GM21717 (cell line): ENCODE measurements at regions not wholly inside any gene's neighbourhood (a gene's known extent, or its start where the extent isn't known, plus 50 kb on each side); places are given as distances from the start of the nearest gene placed in this dataset.
"Not testable (repeated sequence)": the region's sequence is repeated elsewhere in the genome, so short reads cannot be mapped to it uniquely, and the experiment has no call there.

Source experiments
- ATAC-seq: cut with Tn5 transposase; IDR thresholded peaks from one replicate; pipeline ENCODE4 v1.9.1; 2021; ENCODE audit warnings: mild to moderate bottlenecking, moderate library complexity; ENCODE audit not compliant: unreplicated experiment

- peak; percentile 75 for ATAC-seq
These were observed 159.4 kb downstream of the POTEB start for GRCh38 chr15:21718108-21718507.

- peak; percentile 28 for ATAC-seq
These were observed 159.9 kb downstream of the POTEB start for GRCh38 chr15:21717661-21718060.

- peak; percentile 93 for ATAC-seq
These were observed 172.1 kb downstream of the POTEB start for GRCh38 chr15:21705480-21705879.

GRCh38 chr15:21698620-21699019 lies 178.9 kb downstream of the POTEB start:
- ATAC-seq: not testable (repeated sequence)

- not testable (repeated sequence) for ATAC-seq
These were observed 182.4 kb downstream of the POTEB start for GRCh38 chr15:21695089-21695488.

GRCh38 chr15:21692471-21693102 lies 184.9 kb downstream of the POTEB start:
- peak; percentile 70 for ATAC-seq

GRCh38 chr15:21656798-21657397 lies 216.6 kb upstream of the POTEB3 start:
- ATAC-seq: peak; percentile 94

GRCh38 chr15:21656114-21656746 lies 215.9 kb upstream of the POTEB3 start:
- peak; percentile 57 for ATAC-seq

GRCh38 chr15:21653707-21654106 lies 213.4 kb upstream of the POTEB3 start:
- ATAC-seq: not testable (repeated sequence)

GRCh38 chr15:21638770-21639169 lies 198.5 kb upstream of the POTEB3 start:
- ATAC-seq: not testable (repeated sequence)

GRCh38 chr15:21626694-21627093 lies 186.4 kb upstream of the POTEB3 start:
- ATAC-seq: peak; percentile 56

GRCh38 chr15:21609223-21609622 lies 168.9 kb upstream of the POTEB3 start:
- ATAC-seq: not testable (repeated sequence)

- ATAC-seq: not testable (repeated sequence)
These were observed 125.1 kb upstream of the POTEB3 start for GRCh38 chr15:21565426-21565825.

- ATAC-seq: peak; percentile 92
These were observed 111.5 kb upstream of the POTEB3 start for GRCh38 chr15:21551809-21552208.

GRCh38 chr15:21546182-21546903 lies 106.0 kb upstream of the POTEB3 start:
- not testable (repeated sequence) for ATAC-seq

GRCh38 chr15:21532785-21533184 lies 92.5 kb upstream of the POTEB3 start:
- not testable (repeated sequence) for ATAC-seq

- not testable (repeated sequence) for ATAC-seq
These were observed 75.9 kb upstream of the POTEB3 start for GRCh38 chr15:21516248-21516647.

- ATAC-seq: not testable (repeated sequence)
These were observed 75.0 kb upstream of the POTEB3 start for GRCh38 chr15:21515296-21515695.

- not testable (repeated sequence) for ATAC-seq
These were observed 62.7 kb upstream of the POTEB3 start for GRCh38 chr15:21503021-21503420.
